OCI-LY7 (cell line): ENCODE measurements at regions not wholly inside any gene's neighbourhood (a gene's known extent, or its start where the extent isn't known, plus 50 kb on each side); places are given as distances from the start of the nearest gene placed in this dataset.

Experiments used
- EZH2phosphoT487 ChIP-seq: fragments of 200-600 bp; sonication (generic); IDR thresholded peaks from 2 replicates; pipeline ENCODE4 v1.6.1; 2018; ENCODE audit warnings: low read depth, borderline replicate concordance, mild to moderate bottlenecking, mixed run types, antibody characterized with exemption, low read length, moderate library complexity, mixed read lengths
- TF ChIP-seq, protein P1 (sequence below): fragments of 200-600 bp; sonication (generic); conservative IDR thresholded peaks from 2 replicates; pipeline ENCODE4 v1.5.1; 2014; ENCODE audit warnings: mild to moderate bottlenecking, antibody characterized with exemption, low read length, moderate library complexity, mixed read lengths

DNA sequence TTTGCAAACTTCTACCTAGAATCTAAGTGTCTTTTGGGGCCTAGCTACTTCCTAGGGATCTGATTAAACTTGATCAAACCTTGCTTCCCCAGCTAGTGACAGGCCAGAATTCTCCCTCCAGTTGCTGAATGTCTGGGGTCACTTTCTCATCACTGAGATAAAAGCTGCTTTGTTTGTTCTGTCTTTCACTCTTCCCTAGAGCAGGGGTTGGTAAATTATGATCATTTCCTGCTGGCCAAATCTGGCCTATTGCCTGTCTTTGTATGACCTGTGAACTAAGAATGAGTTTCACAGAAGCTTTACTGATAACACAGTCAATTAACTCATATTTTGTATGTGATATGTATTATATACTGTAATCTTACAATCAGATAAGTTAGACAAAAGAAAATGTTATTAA lies 157.8 kb upstream of the AADAT start:
- TF ChIP-seq, protein P1, sequence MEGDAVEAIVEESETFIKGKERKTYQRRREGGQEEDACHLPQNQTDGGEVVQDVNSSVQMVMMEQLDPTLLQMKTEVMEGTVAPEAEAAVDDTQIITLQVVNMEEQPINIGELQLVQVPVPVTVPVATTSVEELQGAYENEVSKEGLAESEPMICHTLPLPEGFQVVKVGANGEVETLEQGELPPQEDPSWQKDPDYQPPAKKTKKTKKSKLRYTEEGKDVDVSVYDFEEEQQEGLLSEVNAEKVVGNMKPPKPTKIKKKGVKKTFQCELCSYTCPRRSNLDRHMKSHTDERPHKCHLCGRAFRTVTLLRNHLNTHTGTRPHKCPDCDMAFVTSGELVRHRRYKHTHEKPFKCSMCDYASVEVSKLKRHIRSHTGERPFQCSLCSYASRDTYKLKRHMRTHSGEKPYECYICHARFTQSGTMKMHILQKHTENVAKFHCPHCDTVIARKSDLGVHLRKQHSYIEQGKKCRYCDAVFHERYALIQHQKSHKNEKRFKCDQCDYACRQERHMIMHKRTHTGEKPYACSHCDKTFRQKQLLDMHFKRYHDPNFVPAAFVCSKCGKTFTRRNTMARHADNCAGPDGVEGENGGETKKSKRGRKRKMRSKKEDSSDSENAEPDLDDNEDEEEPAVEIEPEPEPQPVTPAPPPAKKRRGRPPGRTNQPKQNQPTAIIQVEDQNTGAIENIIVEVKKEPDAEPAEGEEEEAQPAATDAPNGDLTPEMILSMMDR = no peak
- TF ChIP-seq EZH2phosphoT487 = no peak
